ENCODE measurements at regions not wholly inside any gene's neighbourhood (a gene's known extent, or its start where the extent isn't known, plus 50 kb on each side); places are given as distances from the start of the nearest gene placed in this dataset.
"Not testable (repeated sequence)": the region's sequence is repeated elsewhere in the genome, so short reads cannot be mapped to it uniquely, and the experiment has no call there.

DNA sequence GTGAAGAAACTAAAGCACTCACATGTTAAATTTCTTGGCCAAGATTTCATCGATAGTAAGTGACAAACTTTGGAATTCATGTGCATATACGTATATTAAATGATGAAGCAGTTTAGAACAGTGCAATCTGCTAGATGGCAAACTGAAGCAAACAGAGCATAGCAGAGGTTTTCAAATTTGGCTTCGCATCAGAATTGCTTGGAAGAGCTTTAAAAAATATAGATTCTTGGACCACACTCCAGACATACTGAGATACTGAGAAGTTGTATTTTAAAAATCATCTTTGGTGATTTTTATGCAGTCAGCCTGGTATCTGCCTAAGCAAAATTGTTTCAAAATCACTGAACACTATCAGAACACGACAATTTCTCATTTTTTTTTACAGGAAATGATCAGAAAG, 709.2 kb downstream of the PLA2G4A start:
- ATAC-seq (no peak), DNase-seq (no peak)

DNA sequence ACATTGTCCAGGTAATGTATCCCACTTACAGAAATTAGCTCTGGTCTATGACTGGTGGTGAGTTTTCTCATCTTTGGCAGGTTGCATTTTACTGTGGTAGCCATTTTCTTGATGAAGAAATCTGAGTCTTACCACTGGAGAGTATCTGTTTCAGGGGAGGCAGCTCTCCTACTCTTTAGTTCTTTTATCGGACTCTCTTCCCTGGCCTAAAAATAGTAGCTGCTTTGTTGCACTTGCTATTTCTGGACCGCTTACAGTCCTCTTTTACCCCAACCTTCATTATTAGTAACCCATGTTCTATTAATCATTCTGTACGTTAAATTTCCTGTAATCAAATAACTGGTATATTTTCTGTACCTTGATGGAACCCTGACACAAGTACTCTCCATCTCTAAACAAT, 720.8 kb downstream of the PLA2G4A start:
- ATAC-seq (no peak), DNase-seq (no peak)

DNA sequence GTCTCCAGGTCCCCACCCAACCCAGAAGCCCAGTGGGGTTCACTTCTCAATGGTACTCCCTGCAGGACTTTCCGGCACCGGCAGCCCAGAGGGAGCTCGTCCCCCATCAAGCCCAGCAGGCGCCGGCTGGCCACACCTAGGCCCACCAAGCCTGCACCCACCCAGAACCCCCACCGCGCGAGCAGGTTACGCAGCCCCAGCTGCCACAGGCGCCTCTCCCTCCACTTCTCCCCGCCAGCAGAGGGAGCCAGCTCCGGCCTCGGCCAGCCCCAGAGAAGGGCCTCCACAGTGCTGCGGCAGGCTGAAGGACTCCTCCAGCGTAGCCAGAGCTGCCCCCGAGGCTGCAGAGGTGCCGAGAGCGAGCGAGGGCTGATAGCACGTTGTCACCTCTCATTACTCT, 722.3 kb downstream of the PLA2G4A start:
- DNase-seq (no peak), ATAC-seq (no peak)

DNA sequence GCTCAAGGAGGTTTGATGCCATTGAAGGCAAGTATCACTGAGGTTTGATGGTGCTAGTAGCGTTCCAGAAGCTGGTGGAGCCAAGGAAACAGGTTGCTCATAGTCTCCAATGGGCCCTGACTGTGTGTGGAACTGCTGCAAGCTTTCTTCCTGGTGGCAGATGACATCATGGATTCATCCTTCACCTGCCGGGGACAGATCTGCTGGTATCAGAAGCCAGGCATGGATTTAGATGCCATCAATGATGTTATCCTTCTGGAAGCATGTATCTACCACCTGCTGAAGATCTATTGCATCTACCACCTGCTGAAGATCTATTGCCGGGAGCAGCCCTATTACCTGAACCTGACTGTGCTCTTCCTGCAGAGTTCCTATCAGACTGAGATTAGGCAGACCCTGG, 734.4 kb downstream of the PLA2G4A start:
- ATAC-seq (no peak), DNase-seq (no peak)

DNA sequence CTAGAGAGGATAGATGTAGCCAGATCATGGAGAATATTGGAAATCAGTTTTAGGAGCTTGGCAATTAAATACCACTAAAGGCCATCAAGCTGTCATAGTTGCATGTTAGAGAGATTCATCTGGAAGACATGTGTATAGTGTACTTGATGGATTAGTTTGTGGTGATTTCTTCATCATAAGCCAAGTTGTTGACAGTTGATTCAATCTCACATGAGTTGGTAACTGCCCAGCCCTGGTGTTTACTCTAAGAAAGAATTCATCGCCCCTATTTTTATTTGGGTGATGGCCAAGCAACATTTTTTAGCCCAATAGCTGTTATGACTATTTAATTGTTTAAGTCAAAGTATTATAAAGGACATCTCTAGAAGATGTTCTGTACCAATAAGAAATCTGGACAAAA, 737.6 kb downstream of the PLA2G4A start:
- DNase-seq = no peak

DNA sequence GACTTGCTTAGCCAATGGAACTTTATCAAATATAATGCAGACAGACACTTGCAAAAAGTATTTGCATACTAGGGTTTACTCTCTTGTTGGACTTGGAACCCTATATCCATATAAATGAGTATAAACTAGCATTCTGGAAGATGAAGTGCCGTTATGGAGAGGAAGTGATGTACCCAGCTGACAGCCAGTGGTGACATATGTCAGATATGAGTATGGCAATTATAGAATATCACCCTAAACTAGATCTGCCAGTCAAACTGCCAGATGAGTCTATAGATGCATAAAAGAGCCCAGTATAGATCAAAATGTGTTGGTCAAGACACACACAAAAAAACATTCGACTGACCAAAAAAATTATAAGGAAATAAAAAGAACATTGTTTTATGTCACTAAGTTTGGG, 739.3 kb downstream of the PLA2G4A start:
- DNase-seq (no peak), ATAC-seq (no peak)

More for the DNA sequence above, 737.6 kb downstream of the PLA2G4A start:
- no peak for ATAC-seq

DNA sequence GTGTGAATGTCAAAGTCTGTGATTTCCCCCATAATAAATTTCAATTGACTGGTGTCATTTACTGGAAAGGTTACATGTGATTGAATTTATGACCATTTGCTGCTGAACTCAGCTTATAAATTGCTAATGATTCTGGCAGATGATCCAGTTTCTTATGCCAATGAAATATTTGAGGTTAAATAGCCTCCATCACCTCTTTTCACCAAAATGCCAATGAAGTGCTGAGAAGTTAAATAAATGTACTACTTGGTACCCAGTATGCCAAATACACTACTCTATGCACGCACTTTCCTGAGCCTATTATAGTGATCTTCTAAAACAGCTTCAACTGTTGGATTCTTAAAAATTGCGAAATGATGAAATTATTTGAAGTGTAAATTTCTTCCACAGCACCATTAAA, 741.4 kb downstream of the PLA2G4A start:
- DNase-seq (no peak), ATAC-seq (no peak)

DNA sequence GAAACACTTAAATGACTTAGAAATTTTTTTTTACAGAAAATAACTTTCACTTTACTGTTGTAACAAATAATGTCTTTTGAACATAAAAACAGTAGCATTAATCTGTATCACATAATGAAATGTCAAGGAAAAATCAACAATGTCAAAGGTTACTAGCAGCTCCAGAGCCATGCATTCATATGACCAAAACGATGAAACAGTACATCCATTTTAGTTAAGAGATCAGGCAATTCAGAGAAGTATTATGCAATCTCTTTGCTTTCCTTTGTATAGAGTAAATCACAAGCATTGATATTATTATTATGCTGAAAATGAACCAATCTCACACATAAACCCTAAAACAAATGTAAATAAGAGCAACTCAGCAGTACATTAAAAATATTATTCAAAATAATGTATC, 748.9 kb downstream of the PLA2G4A start:
- ATAC-seq = no peak

DNA sequence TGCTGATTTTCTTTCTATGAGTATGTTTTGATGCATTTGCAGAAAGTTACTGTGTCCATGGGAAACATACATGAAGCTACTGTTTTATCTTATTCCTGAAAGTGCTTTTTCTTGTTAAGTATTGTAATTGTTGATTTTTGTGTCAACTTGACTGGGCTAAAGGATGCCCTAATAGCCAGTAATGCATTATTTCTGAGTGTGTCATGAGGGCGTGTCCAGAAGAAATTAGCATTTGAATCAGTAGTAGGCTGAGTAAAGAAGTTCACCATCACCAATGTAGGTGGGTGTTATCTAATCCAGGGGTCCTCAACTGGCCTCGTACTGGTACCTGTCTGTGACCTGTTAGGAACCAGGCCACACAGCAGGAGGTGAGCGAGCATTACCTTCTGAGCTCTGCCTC, 760.2 kb downstream of the PLA2G4A start:
- ATAC-seq = no peak
- DNase-seq = no peak

More for the DNA sequence above, 748.9 kb downstream of the PLA2G4A start:
- no peak for DNase-seq

DNA sequence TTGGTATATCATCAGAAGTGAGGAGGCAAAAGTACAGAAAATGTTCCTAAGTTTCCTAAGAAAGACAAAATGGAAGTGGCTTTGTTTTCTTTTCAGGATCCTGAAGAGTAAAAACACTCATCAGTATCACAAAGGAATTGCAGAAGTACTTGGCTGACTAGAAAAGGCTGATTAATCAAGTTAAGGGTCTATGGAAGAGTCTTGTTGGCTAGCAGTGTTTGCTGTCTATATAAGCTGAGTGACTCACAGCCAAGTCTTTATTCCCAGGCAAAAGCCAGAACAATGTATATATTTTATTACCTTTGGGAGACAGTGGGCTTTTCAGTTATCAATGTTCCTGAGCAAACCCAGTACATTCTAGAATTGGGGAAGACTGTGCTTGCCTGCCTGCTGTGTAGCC, 777.0 kb downstream of the PLA2G4A start:
- no peak for DNase-seq
- no peak for ATAC-seq

DNA sequence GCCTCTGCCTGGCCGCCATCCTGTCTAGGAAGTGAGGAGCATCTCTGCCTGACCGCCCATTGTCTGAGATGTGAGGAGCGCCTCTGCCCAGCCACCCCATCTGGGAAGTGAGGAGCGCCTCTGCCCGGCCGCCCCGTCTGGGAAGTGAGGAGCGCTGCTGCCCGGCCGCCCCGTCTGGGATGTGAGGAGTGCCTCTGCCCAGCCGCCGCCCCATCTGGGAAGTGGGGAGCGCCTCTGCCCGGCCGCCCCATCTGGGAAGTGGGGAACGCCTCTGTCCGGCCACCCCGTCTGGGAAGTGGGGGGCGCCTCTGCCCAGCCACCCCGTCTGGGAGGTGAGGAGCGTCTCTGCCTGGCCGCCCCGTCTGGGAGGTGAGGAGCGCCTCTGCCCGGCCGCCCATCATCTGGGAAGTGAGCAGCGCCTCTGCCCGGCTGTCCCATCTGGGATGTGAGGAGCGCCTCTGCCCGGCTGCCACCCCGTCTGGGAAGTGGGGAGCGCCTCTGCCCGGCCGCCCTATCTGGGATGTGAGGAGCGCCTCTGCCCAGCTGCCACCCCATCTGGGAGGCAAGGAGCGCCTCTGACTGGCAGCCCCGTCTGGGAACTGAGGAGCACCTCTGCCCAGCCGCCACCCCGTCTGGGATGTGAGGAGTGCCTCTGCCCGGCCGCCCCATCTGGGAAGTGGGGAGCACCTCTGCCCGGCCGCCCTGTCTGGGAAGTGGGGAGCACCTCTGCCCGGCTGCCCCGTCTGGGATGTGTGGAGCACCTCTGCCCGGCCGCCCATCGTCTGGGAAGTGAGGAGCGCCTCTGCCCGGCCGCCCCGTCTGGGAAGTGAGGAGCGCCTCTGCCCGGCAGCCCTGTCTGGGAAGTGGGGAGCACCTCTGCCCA, 787.3 kb downstream of the PLA2G4A start:
- not testable (repeated sequence) for DNase-seq, ATAC-seq

DNA sequence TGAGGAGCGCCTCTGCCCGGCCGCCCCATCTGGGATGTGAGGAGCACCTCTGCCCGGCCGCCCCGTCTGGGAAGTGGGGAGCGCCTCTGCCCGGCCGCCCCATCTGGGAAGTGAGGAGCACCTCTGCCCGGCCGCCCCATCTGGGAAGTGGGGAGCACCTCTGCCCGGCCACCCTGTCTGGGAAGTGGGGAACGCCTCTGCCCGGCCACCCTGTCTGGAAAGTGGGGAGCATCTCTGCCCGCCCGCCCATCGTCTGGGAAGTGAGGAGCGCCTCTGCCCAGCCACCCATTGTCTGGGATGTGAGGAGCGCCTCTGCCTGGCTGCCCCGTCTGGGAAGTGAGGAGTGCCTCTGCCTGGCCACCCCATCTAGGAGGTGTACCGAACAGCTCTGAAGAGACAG, 788.1 kb downstream of the PLA2G4A start:
- not testable (repeated sequence) for ATAC-seq, DNase-seq

DNA sequence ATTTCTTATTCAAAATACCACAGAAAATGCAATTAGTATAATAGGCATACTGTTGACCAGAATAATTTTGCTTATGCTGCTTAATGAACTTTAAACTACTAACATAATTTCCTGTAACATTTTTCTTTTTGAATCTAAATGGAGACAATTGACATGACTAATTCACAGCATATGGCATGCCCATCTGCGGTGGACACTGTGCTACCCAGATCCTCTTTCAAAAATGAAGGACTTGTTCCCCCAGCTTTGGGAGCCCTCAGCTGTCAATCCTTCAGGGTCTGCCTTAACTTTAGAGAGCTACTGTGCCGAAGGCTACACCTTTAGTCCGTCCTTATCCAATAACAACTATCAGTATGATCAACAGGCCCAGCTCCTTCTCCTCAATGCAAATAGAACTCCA, 789.0 kb downstream of the PLA2G4A start:
- DNase-seq (no peak), ATAC-seq (no peak)

DNA sequence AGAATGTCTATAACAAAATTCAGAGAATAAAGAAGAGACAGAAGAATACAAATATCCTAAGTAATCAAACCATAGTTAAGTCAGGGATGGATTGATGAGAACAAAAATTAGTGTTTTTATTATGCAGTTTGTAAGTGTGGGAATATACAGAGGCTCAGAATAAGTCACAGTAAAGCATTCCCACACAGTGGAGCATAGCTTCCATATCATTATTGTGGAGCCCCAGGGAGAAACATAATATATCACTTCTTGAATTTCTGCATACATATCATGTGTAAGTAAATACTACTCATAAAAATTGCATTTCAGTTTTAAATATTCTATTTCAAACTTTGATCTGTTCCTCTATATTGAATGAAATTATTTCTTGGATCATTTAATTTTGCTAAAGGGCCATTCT, 790.4 kb downstream of the PLA2G4A start:
- no peak for DNase-seq

DNA sequence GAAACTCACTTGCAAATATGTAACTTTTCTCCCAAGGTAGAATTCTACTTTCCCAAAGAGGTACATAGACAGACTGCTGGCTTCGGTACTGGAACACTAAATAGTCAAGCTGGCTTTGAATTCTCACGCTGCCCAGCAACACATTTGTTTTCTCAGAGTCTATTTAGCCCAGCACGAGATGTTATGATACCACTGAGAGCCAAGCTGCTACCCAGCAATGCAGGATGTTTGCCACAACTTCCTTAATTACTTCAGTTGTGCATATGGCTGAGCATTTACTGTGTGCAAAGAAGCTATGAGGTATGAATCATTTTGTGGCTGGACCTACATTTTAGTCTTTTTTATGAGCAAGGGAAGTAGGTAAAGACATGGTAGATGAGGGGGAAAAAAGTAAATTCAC, 793.2 kb downstream of the PLA2G4A start:
- DNase-seq = no peak
- ATAC-seq = no peak

More for the DNA sequence above, 790.4 kb downstream of the PLA2G4A start:
- no peak for ATAC-seq

DNA sequence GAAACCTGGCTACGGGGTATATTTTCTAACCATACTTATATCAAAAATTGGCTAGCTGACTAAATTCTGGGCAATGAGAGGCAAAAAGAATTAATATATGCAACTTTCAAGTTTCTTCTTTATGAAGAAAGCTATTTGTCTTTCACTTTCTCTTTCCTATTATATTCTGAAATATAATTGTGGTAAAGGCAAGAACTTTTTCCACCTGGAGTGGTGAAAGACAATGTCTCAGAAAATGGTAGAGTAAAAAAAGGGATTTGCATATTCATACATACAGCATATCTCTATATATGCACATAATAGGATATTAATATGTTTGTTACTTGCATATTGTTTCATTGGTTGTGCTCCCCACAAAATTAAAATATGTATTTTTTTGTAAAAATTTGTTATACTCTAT, 793.8 kb downstream of the PLA2G4A start:
- DNase-seq (no peak), ATAC-seq (no peak)

DNA sequence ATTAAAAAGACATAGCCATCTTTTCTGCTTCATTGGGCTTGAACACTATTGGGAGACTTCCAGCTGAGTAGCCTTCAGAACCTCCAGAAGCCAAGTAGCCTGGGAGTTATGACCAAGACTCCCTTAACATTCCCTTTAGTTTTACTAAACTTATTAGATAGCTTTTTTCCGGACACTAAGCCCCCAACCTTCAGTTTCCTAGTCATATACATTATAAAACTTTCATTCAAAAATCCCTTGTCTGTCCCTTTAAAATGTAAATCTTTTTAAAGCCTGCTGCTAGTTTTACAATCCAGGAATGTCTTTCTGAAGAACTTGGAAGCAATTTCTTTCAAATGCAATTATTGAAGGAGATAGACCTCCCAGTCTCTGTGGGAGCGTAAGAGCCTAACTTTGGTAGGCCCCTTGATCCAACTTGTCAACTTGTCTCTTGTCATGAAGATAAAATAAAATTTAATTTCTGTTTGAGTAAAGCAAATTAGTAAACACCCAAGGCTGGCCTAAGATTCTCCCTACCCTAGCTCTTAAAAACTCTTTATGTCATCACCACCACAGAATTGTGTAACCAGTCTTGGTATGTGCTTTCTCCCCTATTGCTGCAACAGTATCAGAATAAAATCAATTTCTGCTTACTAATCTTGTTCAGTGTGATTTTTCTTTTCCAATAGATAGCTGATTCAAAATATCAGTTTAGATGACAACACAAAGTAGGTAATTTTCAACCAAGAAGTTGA, 796.2 kb downstream of the PLA2G4A start:
- ATAC-seq = no peak
- DNase-seq = no peak

DNA sequence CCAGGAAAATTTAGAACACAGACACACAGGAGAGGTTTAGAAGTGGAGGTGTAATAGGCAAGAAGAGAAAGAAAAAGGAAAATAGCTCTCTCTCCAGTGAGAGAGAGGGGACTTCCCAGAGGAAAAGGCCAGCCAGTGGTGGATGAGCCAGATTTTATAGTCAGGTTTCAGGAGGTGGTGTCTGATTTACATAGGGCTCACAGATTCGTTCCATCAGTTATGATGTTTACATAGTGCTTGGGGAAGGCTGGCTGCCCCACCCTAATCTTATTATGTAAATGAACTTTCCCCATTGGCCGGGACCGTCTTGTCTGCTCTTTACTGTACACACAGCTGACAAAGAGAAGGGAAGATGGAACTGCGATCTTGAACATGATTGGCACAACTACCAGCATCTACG, 797.3 kb downstream of the PLA2G4A start:
- DNase-seq (no peak), ATAC-seq (no peak)

DNA sequence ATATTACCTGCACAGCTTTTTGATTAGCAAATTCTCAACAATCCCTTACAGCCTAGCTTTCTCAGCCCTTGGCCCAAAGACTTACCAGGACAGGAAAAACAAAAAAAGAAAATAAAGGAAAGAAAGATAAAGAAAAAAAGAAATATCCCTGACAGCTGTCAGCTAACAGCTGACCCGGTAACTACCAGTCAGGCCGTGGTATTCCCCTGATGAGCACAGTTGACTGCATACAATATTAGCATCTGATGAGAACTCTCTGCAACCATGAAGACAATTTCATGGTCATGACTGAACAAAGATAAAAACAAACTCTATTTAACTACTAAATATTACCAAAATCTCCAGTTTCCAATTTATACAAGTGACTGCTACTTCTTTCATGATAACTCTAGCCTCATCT, 798.8 kb downstream of the PLA2G4A start:
- DNase-seq (no peak), ATAC-seq (no peak)

DNA sequence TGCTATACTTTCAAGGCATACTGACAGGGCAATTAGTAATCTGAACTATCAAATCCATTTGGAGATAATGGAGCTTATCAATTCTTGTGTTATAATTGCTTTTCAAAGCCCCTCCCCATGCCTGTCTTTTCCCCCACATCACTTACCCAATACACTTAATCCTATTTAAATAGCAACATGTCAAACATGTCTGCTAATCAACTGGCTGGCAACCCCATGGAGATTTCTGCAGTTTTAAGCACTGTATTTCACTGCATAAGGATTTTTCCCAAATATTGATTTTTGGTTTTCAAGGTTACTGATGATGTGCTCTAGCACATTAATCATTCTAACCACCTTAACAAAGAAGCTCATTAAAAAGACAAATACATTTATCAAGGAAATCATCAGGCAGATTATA, 800.3 kb downstream of the PLA2G4A start:
- ATAC-seq (no peak), DNase-seq (no peak)

DNA sequence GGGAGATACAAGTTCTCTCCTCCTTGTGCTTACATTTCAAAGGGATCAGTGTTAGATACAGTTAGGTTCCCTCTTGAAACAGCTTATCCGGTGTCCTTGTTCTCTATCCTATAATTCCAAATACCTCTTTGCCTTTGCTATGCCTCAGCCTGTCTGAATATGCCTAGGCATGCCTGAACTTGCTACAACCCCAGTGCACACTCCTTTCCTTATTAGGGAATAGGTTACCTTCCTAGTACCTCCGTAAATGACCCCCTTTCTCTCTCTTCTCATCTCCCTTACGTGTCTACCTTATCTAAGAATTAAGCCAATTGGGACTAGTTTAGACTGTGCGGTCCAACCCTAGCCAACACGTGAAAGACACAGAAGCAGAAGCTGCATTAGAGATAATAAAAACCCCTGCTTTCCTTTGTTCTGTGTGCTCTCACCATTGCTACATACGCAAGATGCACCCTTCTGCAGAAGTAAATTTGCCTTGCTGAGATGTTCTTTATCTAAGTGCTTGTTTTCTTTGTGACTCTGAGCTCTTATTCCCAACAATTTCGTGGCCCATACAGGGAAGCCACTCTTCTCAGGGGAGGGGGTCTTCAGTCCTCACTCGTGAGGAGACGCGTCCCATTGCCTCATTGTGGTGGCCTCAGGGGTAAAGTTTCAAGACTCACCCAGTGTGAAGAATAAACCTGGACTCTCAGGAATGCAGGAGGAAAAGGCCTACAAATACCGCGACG, 802.1 kb downstream of the PLA2G4A start:
- ATAC-seq (no peak), DNase-seq (no peak)

DNA sequence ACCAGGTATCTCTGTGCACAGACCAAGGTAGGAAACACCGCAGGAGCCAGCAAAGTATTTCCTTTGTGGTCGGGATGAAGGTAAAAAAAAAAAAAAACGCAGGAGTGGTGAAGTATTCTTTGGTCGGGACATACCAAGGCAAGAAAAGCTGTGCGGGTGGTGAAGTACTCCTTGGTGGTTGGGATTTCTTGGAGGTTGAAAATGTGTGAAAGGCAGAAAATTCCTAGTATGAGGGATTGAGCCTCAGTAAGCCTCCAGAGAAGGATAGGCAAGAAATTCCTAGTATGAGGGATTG, 802.6 kb downstream of the PLA2G4A start:
- ATAC-seq (no peak), DNase-seq (no peak)

DNA sequence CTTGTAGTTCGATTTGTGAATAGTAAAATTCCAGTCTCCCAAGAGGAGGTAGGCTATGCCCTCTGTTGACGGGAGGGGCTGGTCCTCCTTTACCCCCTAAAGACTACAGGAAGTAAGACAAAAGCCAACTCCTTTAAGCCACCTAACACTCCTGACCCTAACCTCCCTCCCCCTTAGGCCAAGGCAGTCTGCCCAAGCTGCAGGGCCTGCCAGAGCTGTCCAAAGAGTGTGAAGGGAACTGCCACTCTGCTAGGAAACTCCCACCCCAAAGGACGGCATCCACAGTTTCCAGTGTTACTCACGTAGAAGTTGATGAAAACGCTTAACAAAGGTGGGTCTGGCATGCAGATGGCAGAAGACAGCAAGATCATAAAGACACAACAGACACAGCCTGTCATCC, 803.2 kb downstream of the PLA2G4A start:
- DNase-seq (no peak), ATAC-seq (no peak)
